Astrocyte (in vitro differentiated cells and primary cell): ENCODE measurements at regions not wholly inside any gene's neighbourhood (a gene's known extent, or its start where the extent isn't known, plus 50 kb on each side); places are given as distances from the start of the nearest gene placed in this dataset.
"Not testable (repeated sequence)": the region's sequence is repeated elsewhere in the genome, so short reads cannot be mapped to it uniquely, and the experiment has no call there.

Source experiments
- DNase-seq: peaks from one replicate; pipeline ENCODE4 v3.0.0-alpha.2; 2010; ENCODE audit warnings: low read depth
- FAIRE-seq: peaks from 2 replicates; lab custom pipeline; 2011; peaks lifted over from hg19 to GRCh38; lab: Jason Lieb, UNC
- H2AFZ ChIP-seq: 2 replicates; pipeline ENCODE4 v1.6.0; 2012; ENCODE audit warnings: low read depth, low read length, inconsistent platforms
- H3K27ac ChIP-seq: 2 replicates; pipeline ENCODE4 v1.5.1; 2011; ENCODE audit warnings: low read depth, low read length, inconsistent platforms
- H3K27me3 ChIP-seq: 2 replicates; pipeline ENCODE4 v1.6.0; 2011; ENCODE audit warnings: low read length, inconsistent platforms; ENCODE audit not compliant: insufficient read depth
- H3K36me3 ChIP-seq: 2 replicates; pipeline ENCODE4 v1.5.1; 2011; ENCODE audit warnings: low read length, inconsistent platforms; ENCODE audit not compliant: insufficient read depth
- H3K4me1 ChIP-seq: 2 replicates; pipeline ENCODE4 v1.5.1; 2011; ENCODE audit warnings: low read length, inconsistent platforms; ENCODE audit not compliant: insufficient read depth
- H3K4me2 ChIP-seq: 2 replicates; pipeline ENCODE4 v1.6.0; 2012; ENCODE audit warnings: low read length, inconsistent platforms
- H3K4me3 ChIP-seq: 2 replicates; pipeline ENCODE4 v1.5.1; 2011; ENCODE audit warnings: low read depth, mild to moderate bottlenecking, low read length, inconsistent platforms; ENCODE audit not compliant: insufficient read depth
- H3K79me2 ChIP-seq: 2 replicates; pipeline ENCODE4 v1.6.0; 2012; ENCODE audit warnings: mild to moderate bottlenecking, low read length, inconsistent platforms; ENCODE audit not compliant: insufficient read depth
- H3K9ac ChIP-seq: 2 replicates; pipeline ENCODE4 v1.6.0; 2012; ENCODE audit warnings: mild to moderate bottlenecking, low read length, inconsistent platforms
- H3K9me3 ChIP-seq: 2 replicates; pipeline ENCODE4 v1.5.1; 2012; ENCODE audit warnings: low read depth, mild to moderate bottlenecking, low read length, inconsistent platforms; ENCODE audit not compliant: insufficient read depth
- H4K20me1 ChIP-seq: 2 replicates; pipeline ENCODE4 v1.6.0; 2012; ENCODE audit warnings: low read length, inconsistent platforms; ENCODE audit not compliant: insufficient read depth
- H3K27ac Mint-ChIP-seq: one replicate; pipeline ENCODE4 v1.8.0; 2021; ENCODE audit warnings: mild to moderate bottlenecking, mixed read lengths; ENCODE audit not compliant: unreplicated experiment
- H3K27me3 Mint-ChIP-seq: one replicate; pipeline ENCODE4 v1.8.0; 2021; ENCODE audit warnings: low read depth, mixed read lengths; ENCODE audit not compliant: unreplicated experiment
- H3K36me3 Mint-ChIP-seq: one replicate; pipeline ENCODE4 v1.8.0; 2021; ENCODE audit warnings: low read depth, mixed read lengths; ENCODE audit not compliant: unreplicated experiment
- H3K4me1 Mint-ChIP-seq: one replicate; pipeline ENCODE4 v1.8.0; 2021; ENCODE audit warnings: low read depth, mixed read lengths; ENCODE audit not compliant: unreplicated experiment
- H3K4me3 Mint-ChIP-seq: one replicate; pipeline ENCODE4 v1.8.0; 2021; ENCODE audit warnings: mild to moderate bottlenecking, moderate library complexity, mixed read lengths; ENCODE audit not compliant: unreplicated experiment
- H3K9me3 Mint-ChIP-seq: one replicate; pipeline ENCODE4 v1.8.0; 2021; ENCODE audit warnings: mild to moderate bottlenecking, mixed read lengths; ENCODE audit not compliant: unreplicated experiment
- EZH2 ChIP-seq: IDR thresholded peaks from 2 replicates; pipeline ENCODE4 v1.6.1; 2012; ENCODE audit warnings: mild to moderate bottlenecking, low read length, inconsistent platforms; ENCODE audit not compliant: insufficient read depth
- TF ChIP-seq, protein P1 (sequence below): IDR thresholded peaks from 2 replicates; pipeline ENCODE4 v1.5.1; 2011; ENCODE audit warnings: low read depth, mild to moderate bottlenecking, inconsistent platforms, low read length, moderate library complexity; ENCODE audit not compliant: insufficient read depth

- FAIRE-seq (no peak), DNase-seq (no peak)
- no peak overlapping the region for H2AFZ ChIP-seq
- Mint-ChIP-seq H3K36me3 (no peaks in the 10 kb centered on the region), H3K27me3 (peaks cover 1% of the 10 kb centered on the region), H3K4me1 (no peaks in the 10 kb centered on the region), H3K27ac (no peak overlapping the region), H3K9me3 (peaks cover 2% of the 10 kb centered on the region), H3K4me3 (no peak overlapping the region)
- no peaks in the 10 kb centered on the region for H3K36me3 ChIP-seq
- TF ChIP-seq EZH2, result no peak
- TF ChIP-seq, protein P1, sequence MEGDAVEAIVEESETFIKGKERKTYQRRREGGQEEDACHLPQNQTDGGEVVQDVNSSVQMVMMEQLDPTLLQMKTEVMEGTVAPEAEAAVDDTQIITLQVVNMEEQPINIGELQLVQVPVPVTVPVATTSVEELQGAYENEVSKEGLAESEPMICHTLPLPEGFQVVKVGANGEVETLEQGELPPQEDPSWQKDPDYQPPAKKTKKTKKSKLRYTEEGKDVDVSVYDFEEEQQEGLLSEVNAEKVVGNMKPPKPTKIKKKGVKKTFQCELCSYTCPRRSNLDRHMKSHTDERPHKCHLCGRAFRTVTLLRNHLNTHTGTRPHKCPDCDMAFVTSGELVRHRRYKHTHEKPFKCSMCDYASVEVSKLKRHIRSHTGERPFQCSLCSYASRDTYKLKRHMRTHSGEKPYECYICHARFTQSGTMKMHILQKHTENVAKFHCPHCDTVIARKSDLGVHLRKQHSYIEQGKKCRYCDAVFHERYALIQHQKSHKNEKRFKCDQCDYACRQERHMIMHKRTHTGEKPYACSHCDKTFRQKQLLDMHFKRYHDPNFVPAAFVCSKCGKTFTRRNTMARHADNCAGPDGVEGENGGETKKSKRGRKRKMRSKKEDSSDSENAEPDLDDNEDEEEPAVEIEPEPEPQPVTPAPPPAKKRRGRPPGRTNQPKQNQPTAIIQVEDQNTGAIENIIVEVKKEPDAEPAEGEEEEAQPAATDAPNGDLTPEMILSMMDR, result no peak
- no peaks in the 10 kb centered on the region for H4K20me1 ChIP-seq
- no peaks in the 10 kb centered on the region for H3K9me3 ChIP-seq
- H3K27ac ChIP-seq, result no peak overlapping the region
- no peak overlapping the region for H3K4me3 ChIP-seq
- no peaks in the 10 kb centered on the region for H3K79me2 ChIP-seq
- no peaks in the 10 kb centered on the region for H3K27me3 ChIP-seq
- no peak overlapping the region for H3K9ac ChIP-seq
- no peak overlapping the region for H3K4me2 ChIP-seq
- H3K4me1 ChIP-seq, result no peaks in the 10 kb centered on the region
These were observed 972.6 kb upstream of the SEMA6A start for GRCh38 chr5:117547192-117547591.

DNA sequence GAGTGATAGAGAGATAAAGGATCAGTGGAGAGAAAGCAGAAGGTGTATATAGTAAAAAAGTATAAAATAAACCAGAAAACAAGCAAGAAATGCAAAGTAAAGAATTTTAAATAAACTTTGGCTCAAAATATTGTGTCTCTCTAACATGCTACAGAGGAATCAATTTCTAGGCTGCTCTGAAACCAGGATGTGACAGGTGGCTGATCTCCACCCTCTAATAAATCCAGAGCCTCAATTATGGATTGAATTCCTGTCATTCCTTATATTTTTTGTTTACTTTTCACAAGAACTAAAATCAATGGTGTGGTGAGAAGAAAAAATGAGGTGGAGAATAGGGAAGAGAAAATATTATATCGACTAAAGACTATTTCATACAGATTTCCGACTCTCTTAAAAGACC, 965.1 kb upstream of the SEMA6A start:
- no peaks in the 10 kb centered on the region for H3K79me2 ChIP-seq
- FAIRE-seq (no peak), DNase-seq (no peak)
- no peak overlapping the region for H2AFZ ChIP-seq
- H3K36me3 Mint-ChIP-seq, result no peaks in the 10 kb centered on the region
- no peaks in the 10 kb centered on the region for H3K27me3 ChIP-seq
- H4K20me1 ChIP-seq, result no peaks in the 10 kb centered on the region
- no peak overlapping the region for H3K4me3 Mint-ChIP-seq
- no peaks in the 10 kb centered on the region for H3K36me3 ChIP-seq
- H3K4me1 Mint-ChIP-seq, result no peaks in the 10 kb centered on the region
- no peak overlapping the region for H3K27ac ChIP-seq
- no peaks in the 10 kb centered on the region for H3K9me3 Mint-ChIP-seq
- no peaks in the 10 kb centered on the region for H3K4me1 ChIP-seq
- H3K27ac Mint-ChIP-seq, result no peak overlapping the region
- no peaks in the 10 kb centered on the region for H3K27me3 Mint-ChIP-seq
- H3K4me2 ChIP-seq, result no peak overlapping the region
- no peak overlapping the region for H3K4me3 ChIP-seq
- no peaks in the 10 kb centered on the region for H3K9me3 ChIP-seq
- H3K9ac ChIP-seq, result no peak overlapping the region
- TF ChIP-seq, protein P1, result no peak
- no peak for TF ChIP-seq EZH2

- Mint-ChIP-seq H3K4me3 (no peak overlapping the region), H3K27me3 (no peaks in the 10 kb centered on the region), H3K9me3 (peaks cover 5% of the 10 kb centered on the region), H3K4me1 (no peaks in the 10 kb centered on the region), H3K36me3 (no peaks in the 10 kb centered on the region), H3K27ac (no peak overlapping the region)
- Histone ChIP-seq H3K4me3 (no peak overlapping the region), H3K79me2 (no peaks in the 10 kb centered on the region), H3K36me3 (no peaks in the 10 kb centered on the region), H3K9ac (no peak overlapping the region), H3K27me3 (no peaks in the 10 kb centered on the region), H2AFZ (no peak overlapping the region), H3K27ac (no peak overlapping the region), H3K9me3 (no peaks in the 10 kb centered on the region), H3K4me2 (no peak overlapping the region), H4K20me1 (no peaks in the 10 kb centered on the region), H3K4me1 (no peaks in the 10 kb centered on the region)
- no peak for TF ChIP-seq EZH2
- TF ChIP-seq, protein P1, result no peak
- FAIRE-seq (no peak), DNase-seq (no peak)
These were observed 959.2 kb upstream of the SEMA6A start for GRCh38 chr5:117533792-117534191.

DNA sequence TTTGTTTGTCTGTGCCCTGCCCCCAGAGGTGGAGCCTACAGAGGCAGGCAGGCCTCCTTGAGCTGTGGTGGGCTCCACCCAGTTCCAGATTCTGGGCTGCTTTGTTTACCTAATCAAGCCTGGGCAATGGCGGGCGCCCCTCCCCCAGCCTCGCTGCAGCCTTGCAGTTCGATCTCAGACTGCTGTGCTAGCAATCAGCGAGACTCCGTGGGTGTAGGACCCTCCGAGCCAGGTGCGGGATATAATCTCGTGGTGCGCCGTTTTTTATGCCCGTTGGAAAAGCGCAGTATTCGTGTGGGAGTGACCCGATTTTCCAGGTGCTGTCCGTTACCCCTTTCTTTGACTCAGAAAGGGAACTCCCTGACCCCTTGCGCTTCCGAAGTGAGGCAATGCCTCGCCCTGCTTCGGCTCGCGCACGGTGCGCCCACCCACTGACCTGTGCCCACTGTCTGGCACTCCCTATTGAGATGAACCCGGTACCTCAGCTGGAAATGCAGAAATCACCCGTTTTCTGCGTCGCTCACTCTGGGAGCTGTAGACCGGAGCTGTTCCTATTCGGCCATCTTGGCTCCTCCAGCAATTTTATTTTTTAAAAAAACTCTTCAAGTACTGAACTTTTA, 958.5 kb upstream of the SEMA6A start:
- not testable (repeated sequence) for H3K4me1 ChIP-seq, H3K4me3 Mint-ChIP-seq, H3K4me3 ChIP-seq, H4K20me1 ChIP-seq, H3K79me2 ChIP-seq, H3K4me2 ChIP-seq, H2AFZ ChIP-seq, H3K9me3 Mint-ChIP-seq, H3K4me1 Mint-ChIP-seq, H3K27me3 ChIP-seq, H3K36me3 ChIP-seq, H3K27me3 Mint-ChIP-seq, H3K9me3 ChIP-seq, H3K9ac ChIP-seq, H3K36me3 Mint-ChIP-seq, DNase-seq, H3K27ac Mint-ChIP-seq, FAIRE-seq, H3K27ac ChIP-seq
